ENCODE measurements at regions not wholly inside any gene's neighbourhood (a gene's known extent, or its start where the extent isn't known, plus 50 kb on each side); places are given as distances from the start of the nearest gene placed in this dataset.

GRCh38 chr14:22106700-22107697 lies 433.4 kb upstream of the OR4E1 start:
- intact Hi-C loops (cut with micrococcal nuclease; ENCODE audit: unreplicated experiment) (loop anchor here (10.0 kb wide), 1 partner anchor 112 kb away; no protein-coding TSS in a partner anchor), in situ Hi-C loops (cut with HindIII; ENCODE audit: low pct_unique_long_range_greater_than_20kb, low sequenced_read_pairs) (no loop called here)
- TF ChIP-seq TCF7L2 (IDR thresholded peaks at IDR 0.05; ENCODE audit: low read depth, low read length): no peak
- TF ChIP-seq REST (IDR thresholded peaks at IDR 0.05; ENCODE audit: insufficient read depth in 1 of 2, low read depth in 2 of 2, low read length in 1 of 2): no peak
- no peak for TF ChIP-seq CTCF (IDR thresholded peaks at IDR 0.05)
- TF ChIP-seq POLR2AphosphoS5 (IDR thresholded peaks at IDR 0.05; ENCODE audit: low read depth, low read length): no peak
- TF ChIP-seq SIN3A (IDR thresholded peaks at IDR 0.05; ENCODE audit: borderline replicate concordance, insufficient read depth, low read depth, low read length): no peak
- H3K4me1 ChIP-seq (ENCODE audit: control insufficient read depth, insufficient read depth, low read length): no peaks in the 10 kb centered on the region
- H3K9me3 ChIP-seq (ENCODE audit: control insufficient read depth, insufficient read depth, low read depth, low read length): no peaks in the 10 kb centered on the region
- H3K36me3 ChIP-seq (ENCODE audit: control insufficient read depth, insufficient read depth, low read length): no peaks in the 10 kb centered on the region
- DNase-seq (ENCODE audit: low read depth, low spot score): no peak
- no peaks in the 10 kb centered on the region for H3K27me3 ChIP-seq (ENCODE audit: control insufficient read depth, insufficient read depth, low read length)
- no peak overlapping the region for H3K27ac ChIP-seq (ENCODE audit: low read length)
- BruUV-seq (replicated peaks): no TSS peak
- ChIA-PET CTCF (no interaction called here), POLR2A (no interaction called here)
- no peak for ATAC-seq
- no peak overlapping the region for H3K4me3 ChIP-seq (ENCODE audit: low read depth in 2 of 2, low read length in 2 of 2)

GRCh38 chr14:22105624-22106006 lies 432.0 kb upstream of the OR4E1 start:
- no peak overlapping the region for H3K4me3 ChIP-seq (ENCODE audit: low read depth in 2 of 2, low read length in 2 of 2)
- ChIA-PET POLR2A (no interaction called here), CTCF (interaction anchor here (0.7 kb wide), 1 partner anchor 117 kb away, joined by 3 read pairs; no protein-coding TSS in a partner anchor)
- in situ Hi-C loops (cut with HindIII; ENCODE audit: low pct_unique_long_range_greater_than_20kb, low sequenced_read_pairs) (no loop called here), intact Hi-C loops (cut with micrococcal nuclease; ENCODE audit: unreplicated experiment) (loop anchor here (10.0 kb wide), 1 partner anchor 111 kb away; no protein-coding TSS in a partner anchor)
- no peaks in the 10 kb centered on the region for H3K9me3 ChIP-seq (ENCODE audit: control insufficient read depth, insufficient read depth, low read depth, low read length)
- H3K4me1 ChIP-seq (ENCODE audit: control insufficient read depth, insufficient read depth, low read length): no peaks in the 10 kb centered on the region
- no peak for DNase-seq (ENCODE audit: low read depth, low spot score)
- no peak for ATAC-seq
- H3K27ac ChIP-seq (ENCODE audit: low read length): no peak overlapping the region
- no peaks in the 10 kb centered on the region for H3K27me3 ChIP-seq (ENCODE audit: control insufficient read depth, insufficient read depth, low read length)
- H3K36me3 ChIP-seq (ENCODE audit: control insufficient read depth, insufficient read depth, low read length): no peaks in the 10 kb centered on the region
- no TSS peak for BruUV-seq (replicated peaks)
- no peak for TF ChIP-seq CTCF (IDR thresholded peaks at IDR 0.05)
- TF ChIP-seq REST (IDR thresholded peaks at IDR 0.05; ENCODE audit: insufficient read depth in 1 of 2, low read depth in 2 of 2, low read length in 1 of 2): no peak
